Parathyroid adenoma (tissue), 2 donors: ENCODE measurements at regions not wholly inside any gene's neighbourhood (a gene's known extent, or its start where the extent isn't known, plus 50 kb on each side); places are given as distances from the start of the nearest gene placed in this dataset.

Experiments
- H2AFZ ChIP-seq: fragments of 300-600 bp; sonication (generic); one replicate; pipeline ENCODE4 v1.7.0; 2017; ENCODE audit warnings: antibody characterized with exemption, mild to moderate bottlenecking
- H3K27ac ChIP-seq: fragments of 300-600 bp; sonication (generic); one replicate; pipeline ENCODE4 v1.7.0; 2017
- H3K27me3 ChIP-seq: fragments of 300-600 bp; sonication (generic); one replicate; pipeline ENCODE4 v1.7.0; 2017; ENCODE audit warnings: low read length; ENCODE audit not compliant: control insufficient read depth, insufficient read depth
- H3K36me3 ChIP-seq: fragments of 300-600 bp; sonication (generic); one replicate; pipeline ENCODE4 v1.7.0; 2017; ENCODE audit warnings: low read length; ENCODE audit not compliant: control insufficient read depth, insufficient read depth
- H3K4me1 ChIP-seq: fragments of 300-600 bp; sonication (generic); one replicate; pipeline ENCODE4 v1.7.0; 2017; ENCODE audit warnings: control low read depth
- H3K4me2 ChIP-seq: fragments of 300-600 bp; sonication (generic); one replicate; pipeline ENCODE4 v1.7.0; 2017; ENCODE audit warnings: low read length
- H3K4me3 ChIP-seq: fragments of 300-600 bp; sonication (generic); one replicate; pipeline ENCODE4 v1.7.0; 2017; ENCODE audit warnings: low read depth, low read length
- H3K79me2 ChIP-seq: fragments of 300-600 bp; sonication (generic); one replicate; pipeline ENCODE4 v1.7.0; 2017; ENCODE audit warnings: control low read depth
- H3K9ac ChIP-seq: fragments of 300-600 bp; sonication (generic); one replicate; pipeline ENCODE4 v1.7.0; 2017; ENCODE audit warnings: mild to moderate bottlenecking
- H3K9me3 ChIP-seq: fragments of 300-600 bp; sonication (generic); one replicate; pipeline ENCODE4 v1.7.0; 2017; ENCODE audit warnings: low read length; ENCODE audit not compliant: control insufficient read depth
- CTCF ChIP-seq: fragments of 300-600 bp; sonication (generic); IDR thresholded peaks from one replicate; pipeline ENCODE4 v1.7.0; 2017; ENCODE audit warnings: antibody characterized with exemption, mild to moderate bottlenecking
- donor health status: primary hyperparathyroidism.

- Histone ChIP-seq H3K9ac (no peak overlapping the region), H3K27ac (no peak overlapping the region), H2AFZ (no peak overlapping the region), H3K79me2 (no peaks in the 10 kb centered on the region), H3K4me3 (no peak overlapping the region), H3K4me1 (no peaks in the 10 kb centered on the region), H3K9me3 (no peaks in the 10 kb centered on the region), H3K36me3 (no peaks in the 10 kb centered on the region), H3K4me2 (no peak overlapping the region), H3K27me3 (no peaks in the 10 kb centered on the region)
- no peak for TF ChIP-seq CTCF
These were observed 114.2 kb upstream of the FST start for GRCh38 chr5:53366245-53366644.

DNA sequence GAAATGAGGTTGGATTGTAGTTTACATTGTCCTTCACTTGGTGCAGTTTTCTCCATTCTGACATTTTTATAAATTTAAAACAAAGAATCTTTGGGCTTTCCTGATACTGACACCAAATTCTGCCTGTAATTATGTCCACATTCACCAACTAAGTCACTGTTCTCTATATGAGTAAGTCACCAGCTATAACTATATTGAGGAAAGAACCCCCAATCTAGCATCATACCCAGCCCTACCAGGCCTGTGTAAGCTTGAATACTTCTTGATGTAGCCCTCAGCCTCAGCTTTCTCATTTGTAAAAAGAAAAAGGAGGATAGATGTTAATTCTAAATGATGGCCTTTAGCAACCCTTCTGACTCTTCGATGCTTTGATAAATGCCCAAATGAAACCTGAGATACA lies 112.7 kb upstream of the FST start:
- H3K9me3 ChIP-seq = no peaks in the 10 kb centered on the region
- no peak overlapping the region for H3K9ac ChIP-seq
- TF ChIP-seq CTCF = no peak
- no peaks in the 10 kb centered on the region for H3K4me1 ChIP-seq
- no peaks in the 10 kb centered on the region for H3K36me3 ChIP-seq
- H3K79me2 ChIP-seq = no peaks in the 10 kb centered on the region
- no peaks in the 10 kb centered on the region for H3K27me3 ChIP-seq
- no peak overlapping the region for H3K27ac ChIP-seq
- no peak overlapping the region for H3K4me3 ChIP-seq
- H2AFZ ChIP-seq = no peak overlapping the region
- H3K4me2 ChIP-seq = no peak overlapping the region

DNA sequence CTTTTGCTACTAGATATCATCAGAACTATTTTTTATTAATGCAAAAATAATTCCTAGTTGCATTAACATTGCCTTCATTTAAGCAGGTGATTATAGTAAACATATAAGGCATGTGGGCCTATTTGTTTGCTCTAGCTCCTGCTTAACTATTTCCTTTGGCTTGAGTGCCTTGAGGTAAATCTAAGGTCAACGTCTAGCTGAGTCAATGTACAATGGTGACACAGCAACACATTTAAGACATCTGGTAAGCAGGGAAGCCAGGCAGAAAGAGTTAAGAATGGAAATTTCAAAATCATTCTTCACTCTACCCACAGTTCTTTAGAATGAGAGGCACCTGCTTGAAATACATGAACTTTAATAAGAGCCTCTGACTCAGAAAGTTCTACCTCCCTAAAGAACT lies 111.9 kb upstream of the FST start:
- Histone ChIP-seq H3K27me3 (no peaks in the 10 kb centered on the region), H3K4me3 (no peak overlapping the region), H3K4me1 (no peaks in the 10 kb centered on the region), H3K27ac (no peak overlapping the region), H3K79me2 (no peaks in the 10 kb centered on the region), H2AFZ (no peak overlapping the region), H3K4me2 (no peak overlapping the region), H3K36me3 (no peaks in the 10 kb centered on the region), H3K9me3 (no peaks in the 10 kb centered on the region), H3K9ac (no peak overlapping the region)
- TF ChIP-seq CTCF = no peak

DNA sequence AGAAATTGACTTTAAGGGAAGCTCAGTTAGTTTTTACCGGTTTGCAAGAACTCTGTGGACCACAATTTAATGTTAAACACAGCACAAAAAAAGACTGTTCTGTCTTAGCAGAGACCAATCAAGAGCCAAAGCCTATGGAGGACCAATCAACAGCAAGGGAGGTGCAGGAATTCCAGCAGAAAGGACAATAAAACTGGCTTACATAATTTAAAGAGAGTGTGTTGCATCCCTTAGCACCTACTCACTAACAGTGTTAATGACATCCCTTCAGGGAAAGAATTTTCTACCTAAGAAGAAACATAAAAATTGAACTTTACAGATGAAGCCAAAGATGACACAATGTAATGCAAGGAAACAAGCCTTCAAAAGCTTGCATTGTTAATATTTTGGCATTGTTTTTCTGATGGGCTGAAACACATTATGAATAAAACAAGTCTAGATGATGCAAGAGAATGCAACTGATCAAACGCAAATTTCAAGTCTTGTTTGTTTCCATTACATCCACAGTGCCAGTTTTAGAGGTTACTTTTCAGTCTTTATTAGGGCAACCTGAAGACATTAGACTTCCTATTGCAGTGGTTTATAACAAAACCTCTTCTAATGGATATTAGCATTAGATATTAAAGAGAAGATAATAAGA lies 111.3 kb upstream of the FST start:
- Histone ChIP-seq H3K4me2 (no peak overlapping the region), H3K4me3 (no peak overlapping the region), H3K79me2 (no peaks in the 10 kb centered on the region), H3K9ac (no peak overlapping the region), H3K9me3 (no peaks in the 10 kb centered on the region), H3K27me3 (no peaks in the 10 kb centered on the region), H3K36me3 (no peaks in the 10 kb centered on the region), H3K27ac (no peak overlapping the region), H2AFZ (no peak overlapping the region), H3K4me1 (no peaks in the 10 kb centered on the region)
- TF ChIP-seq CTCF = no peak

DNA sequence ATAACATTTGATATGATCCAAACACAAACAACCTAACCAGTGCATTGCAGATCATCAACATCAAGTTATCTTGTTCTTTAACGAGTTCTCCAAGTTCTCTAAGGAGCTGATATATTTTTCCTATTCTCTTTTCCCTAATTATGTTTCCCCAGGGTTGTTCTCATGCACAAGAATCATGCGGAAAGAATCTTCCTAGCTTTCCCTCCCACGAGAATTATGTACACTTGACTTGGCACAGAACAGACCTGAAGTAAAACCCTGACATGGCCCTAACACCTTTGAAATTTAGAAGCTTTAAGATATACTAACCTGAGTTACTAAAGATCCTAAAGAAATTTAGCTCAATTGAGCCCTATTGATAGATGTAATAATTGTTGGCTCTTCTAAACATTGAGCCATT lies 110.7 kb upstream of the FST start:
- H3K79me2 ChIP-seq = no peaks in the 10 kb centered on the region
- no peak for TF ChIP-seq CTCF
- no peaks in the 10 kb centered on the region for H3K4me1 ChIP-seq
- H2AFZ ChIP-seq = no peak overlapping the region
- no peak overlapping the region for H3K4me2 ChIP-seq
- no peak overlapping the region for H3K9ac ChIP-seq
- H3K27me3 ChIP-seq = no peaks in the 10 kb centered on the region
- H3K4me3 ChIP-seq = no peak overlapping the region
- no peaks in the 10 kb centered on the region for H3K36me3 ChIP-seq
- no peak overlapping the region for H3K27ac ChIP-seq
- H3K9me3 ChIP-seq = no peaks in the 10 kb centered on the region
